Activated effector memory CD4-positive, alpha-beta T cell treated with anti-CD3 and anti-CD28 coated beads, Interleukin-2, amount 50 U/mL, for 16 hours (primary cell): ENCODE measurements at regions not wholly inside any gene's neighbourhood (a gene's known extent, or its start where the extent isn't known, plus 50 kb on each side); places are given as distances from the start of the nearest gene placed in this dataset.
"Not testable (repeated sequence)": the region's sequence is repeated elsewhere in the genome, so short reads cannot be mapped to it uniquely, and the experiment has no call there.

Experiments used
- DNase-seq: peaks from one replicate; pipeline ENCODE4 v3.0.0-alpha.2; 2020

DNA sequence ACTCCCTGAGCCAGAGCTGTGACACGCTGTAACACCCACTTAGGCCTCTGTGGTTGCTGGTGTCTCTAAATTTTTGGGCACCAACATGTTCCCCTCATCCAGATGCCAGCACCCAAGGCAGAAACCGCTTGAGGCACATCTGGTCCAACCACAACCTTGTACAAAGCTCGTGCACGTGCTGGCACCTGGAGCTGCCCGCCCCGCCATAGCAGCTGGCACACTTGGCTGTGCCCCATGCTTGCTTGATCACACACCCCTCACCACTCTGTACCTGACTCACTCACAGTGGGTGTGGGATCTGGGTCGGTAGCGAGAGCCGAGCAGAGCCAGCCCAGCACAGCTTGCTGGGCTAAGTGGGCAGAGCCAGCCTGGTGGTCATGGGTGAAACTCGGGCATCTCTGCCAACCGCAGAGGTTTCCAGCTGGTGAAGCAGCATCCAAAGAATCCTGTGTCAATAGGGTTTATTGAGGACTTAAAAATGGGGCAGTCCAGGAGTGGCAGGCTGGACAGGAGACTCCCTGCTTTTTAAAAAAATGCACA lies 1210.4 kb downstream of the TYW1 start:
- no peak for DNase-seq

DNA sequence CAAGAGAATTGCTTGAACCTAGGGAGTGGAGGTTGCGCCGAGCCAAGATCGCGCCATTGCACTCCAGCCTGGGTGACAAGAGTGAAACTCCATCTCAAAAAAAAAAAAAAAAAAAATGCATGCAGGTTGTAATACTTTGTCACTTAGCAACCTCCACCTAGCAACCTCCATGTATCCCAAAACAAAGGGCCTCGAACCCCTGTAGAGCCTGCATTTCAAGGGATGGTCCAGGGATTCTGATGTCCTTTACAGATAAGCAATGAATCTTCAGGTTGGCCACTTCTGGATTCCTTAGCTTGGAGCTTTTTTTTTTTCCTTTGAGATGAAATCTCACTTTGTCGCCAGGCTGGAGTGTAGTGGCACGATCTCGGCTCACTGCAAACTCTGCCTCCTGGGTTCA lies 1211.0 kb downstream of the TYW1 start:
- no peak for DNase-seq

DNA sequence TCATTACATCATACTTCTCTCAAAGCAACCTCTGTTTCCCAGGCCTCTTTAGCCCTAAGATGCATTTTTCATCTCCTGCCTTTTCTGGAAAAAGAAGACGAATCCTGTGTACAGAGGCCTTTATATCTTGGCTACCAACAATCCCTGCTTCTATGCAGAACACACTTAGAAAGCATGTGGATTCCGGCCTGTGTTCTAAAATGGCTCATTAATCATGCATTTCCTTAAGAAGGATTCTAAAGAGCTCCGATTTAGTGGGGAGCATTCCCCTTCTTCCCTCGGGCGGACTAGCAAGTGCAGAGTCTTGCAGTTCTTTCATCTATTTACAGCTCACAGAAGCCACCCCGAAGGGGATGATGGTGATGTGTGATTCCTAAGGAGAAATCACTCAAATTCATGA lies 1212.9 kb downstream of the TYW1 start:
- no peak for DNase-seq

DNA sequence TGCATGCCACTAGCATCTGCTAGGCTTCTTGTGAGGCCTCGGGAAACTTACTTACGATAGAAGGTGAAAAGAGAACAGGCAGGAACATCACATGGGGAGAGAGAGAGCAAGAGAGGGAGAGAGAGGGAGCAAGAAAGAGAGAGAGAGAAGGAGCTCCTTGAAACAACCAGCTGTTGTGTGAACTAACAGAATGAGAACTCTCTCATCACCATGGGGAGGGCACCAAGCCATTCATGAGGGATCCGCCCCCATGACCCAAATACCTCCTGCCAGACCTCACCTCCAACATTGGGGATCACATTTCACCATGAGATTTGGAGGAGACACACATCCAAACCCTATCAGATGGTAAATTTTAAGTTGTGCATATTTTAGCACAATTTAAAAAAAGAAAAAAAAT lies 1217.2 kb downstream of the TYW1 start:
- no peak for DNase-seq

DNA sequence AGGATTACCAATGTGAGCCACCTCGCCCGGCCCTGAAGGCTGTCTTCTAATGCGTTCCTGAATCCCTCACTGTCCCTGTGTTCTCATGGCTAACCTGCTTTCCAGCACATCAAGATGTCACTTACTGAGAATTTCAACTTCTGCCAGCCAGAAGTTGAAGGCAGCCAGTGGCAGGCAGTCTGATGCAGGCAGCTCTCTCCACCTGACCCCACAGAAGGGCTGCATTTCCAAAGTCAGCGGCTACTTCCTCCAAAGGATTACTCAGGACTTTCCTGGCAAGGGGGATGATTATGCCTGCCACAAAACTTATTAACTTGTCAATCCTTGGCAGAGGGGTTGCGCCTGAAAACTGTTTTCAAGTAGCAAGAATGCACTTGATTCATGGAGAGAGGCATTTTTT lies 1219.4 kb downstream of the TYW1 start:
- DNase-seq, result no peak

DNA sequence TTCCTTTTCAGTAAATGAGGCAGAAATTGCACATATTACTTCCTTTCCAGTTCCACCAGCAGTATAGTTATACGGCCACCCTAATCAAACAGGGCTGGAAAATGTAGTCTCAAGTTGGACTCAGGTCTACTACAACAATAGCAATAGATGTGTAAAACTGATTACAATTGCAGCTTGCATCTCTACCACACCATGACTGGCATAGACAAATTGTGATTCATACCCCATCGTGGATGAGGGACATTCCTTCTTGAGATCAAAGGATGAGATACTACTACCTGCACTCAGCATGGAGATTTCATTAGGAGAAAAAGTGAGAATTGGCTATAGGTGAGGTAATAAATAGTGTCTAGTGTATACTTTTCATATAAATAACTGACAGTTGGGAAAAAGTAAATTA lies 1220.8 kb downstream of the TYW1 start:
- no peak for DNase-seq

DNA sequence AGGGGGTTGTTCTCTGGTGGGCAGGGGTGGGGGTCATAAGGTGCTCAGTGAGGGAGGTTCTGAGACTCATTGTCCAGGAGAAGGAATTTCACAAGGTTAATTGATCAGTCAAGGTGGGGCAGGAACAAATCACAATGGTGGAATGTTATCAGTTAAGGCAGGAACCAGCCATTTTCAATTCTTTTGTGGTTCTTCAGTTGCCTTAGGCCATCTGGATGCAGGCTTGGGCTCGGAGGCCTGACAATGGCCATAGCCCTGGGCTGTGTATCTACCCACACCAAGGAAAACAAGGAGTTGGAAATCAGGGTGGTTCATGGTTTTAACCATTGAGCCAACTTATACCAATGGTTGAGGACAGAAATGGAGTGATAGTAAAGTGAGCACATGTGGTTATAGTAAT lies 1221.8 kb downstream of the TYW1 start:
- no peak for DNase-seq

DNA sequence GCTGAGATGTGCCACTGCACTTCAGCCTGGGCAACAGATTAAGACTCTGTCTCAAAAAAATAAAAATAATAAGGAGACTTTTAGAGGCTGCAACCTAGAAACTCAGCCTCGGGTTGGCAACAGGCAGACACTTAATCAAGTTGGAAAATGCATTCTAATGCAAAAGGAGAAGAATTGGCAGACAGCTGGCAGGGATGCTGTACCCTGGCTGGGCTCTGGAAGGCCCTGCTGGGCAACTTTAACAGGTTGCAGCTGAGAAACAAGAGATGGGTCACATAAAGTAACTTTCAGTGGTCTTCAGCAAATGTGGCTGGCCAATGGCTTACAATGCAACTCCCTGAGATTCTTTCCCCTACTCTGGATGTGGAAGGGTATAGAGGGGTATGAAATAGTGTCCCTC lies 1225.7 kb downstream of the TYW1 start:
- DNase-seq, result no peak

DNA sequence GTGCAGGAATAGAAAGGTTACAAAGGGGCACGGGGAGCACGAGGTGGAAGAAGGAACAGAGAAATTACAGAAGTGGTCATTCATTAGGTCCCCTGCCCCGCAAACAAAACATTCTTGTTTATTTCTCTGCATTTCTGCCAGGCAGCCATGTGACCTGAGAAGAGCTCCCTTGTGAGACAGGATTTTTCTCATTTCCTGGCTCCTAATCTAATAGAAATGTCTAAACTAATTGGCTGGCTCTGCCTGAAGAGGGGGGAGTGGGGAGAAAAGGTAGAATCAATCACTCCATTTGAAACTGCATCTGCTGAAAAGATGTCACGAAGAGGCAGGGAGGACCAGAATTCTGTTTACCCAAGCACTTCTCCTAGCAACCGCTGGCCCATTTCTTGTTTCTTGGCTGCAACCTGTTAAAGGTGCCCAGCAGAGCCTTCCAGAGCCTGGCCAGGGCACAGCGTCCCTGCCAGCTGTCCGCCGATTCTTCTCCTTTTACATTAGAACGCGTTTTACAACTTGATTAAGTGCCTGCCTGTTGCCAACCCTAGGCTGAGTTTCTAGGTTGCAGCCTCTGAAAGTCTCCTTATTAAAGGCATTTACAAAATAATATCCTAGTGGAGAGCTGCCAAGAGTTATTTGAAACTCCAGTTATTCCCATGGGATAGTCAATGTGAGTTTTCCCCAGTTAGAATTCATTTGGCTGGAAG lies 1227.6 kb downstream of the TYW1 start:
- DNase-seq, result no peak

DNA sequence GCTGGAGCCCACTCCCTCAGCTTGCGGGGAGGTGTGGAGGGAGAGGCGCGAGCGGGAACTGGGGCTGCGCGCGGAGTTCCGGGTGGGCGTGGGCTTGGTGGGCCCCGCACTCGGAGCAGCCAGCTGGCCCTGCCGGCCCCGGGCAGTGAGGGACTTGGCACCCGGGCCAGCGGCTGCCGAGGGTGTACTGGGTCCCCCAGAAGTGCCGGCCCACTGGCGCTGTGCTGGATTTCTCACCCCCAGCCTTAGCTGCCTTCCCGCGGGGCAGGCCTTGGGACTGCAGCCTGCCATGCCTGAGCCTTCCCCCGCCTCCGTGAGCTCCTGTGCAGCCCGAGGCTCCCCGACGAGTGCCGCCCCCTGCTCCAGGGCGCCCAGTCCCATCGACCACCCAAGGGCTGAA lies 1234.4 kb downstream of the TYW1 start:
- DNase-seq, result not testable (repeated sequence)

DNA sequence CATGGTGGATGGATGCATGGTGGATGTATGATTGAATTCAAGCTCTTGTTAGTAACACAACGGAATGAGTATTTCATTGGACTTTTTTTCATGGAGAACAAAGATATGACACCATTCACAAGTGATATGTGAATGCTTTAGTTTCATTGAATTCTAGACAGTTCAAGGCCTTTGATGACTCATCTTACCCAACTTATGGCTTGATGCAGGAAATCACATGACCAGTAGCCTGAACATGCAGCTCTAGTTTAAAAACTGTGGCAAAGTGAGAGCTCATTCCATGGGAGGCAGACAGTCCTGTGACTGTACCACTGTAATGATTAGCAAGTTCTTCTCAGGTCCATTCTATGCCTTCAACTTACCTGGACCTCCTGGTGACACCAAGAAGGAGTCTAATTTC lies 1239.3 kb downstream of the TYW1 start:
- DNase-seq, result no peak

DNA sequence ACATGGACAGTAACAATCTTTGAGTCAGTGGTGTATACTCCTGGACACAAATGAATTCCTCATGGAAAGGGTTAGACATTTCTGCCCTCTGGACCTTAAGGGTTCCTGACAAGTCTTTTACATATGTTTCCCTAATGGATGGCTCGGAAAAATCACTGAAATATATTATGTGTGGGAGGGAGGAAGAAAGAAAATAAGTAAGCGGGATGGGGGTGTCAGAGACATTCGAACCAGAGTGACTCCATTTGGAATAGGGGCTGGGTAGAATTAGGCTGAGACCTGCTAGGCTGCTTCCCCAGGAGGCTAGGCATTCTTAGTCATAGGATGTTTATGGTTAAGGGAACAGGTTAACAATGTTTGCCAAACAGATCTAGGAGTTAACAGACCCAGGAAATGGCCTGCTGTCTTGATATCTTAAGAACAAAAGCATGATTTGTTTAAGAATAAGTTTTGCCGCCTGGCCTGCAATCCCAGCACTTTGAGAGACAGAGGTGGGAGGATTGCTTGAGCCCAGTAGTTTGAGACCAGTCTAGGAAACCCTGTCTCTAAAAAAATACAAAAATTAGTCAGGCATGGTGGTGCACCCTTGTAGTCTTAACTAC lies 1241.7 kb downstream of the TYW1 start:
- no peak for DNase-seq

DNA sequence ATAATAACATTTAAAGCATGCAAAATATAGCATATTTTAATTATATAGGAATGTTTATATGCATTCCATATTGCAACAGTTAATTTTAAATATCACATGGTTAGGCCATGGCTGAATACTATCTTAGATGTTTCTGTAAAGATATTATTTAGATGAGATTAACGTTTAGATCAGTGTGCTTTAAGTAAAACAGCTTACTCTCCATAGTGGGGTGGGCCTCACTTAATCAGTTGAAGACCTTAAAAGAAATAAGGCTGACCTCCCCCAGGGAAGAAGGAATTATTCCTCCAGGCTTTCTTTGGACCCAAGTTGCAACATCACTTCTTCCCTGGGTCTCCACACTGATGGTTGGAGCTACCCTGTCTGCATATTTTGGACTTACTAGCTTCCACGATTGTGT lies 1246.5 kb downstream of the TYW1 start:
- no peak for DNase-seq

DNA sequence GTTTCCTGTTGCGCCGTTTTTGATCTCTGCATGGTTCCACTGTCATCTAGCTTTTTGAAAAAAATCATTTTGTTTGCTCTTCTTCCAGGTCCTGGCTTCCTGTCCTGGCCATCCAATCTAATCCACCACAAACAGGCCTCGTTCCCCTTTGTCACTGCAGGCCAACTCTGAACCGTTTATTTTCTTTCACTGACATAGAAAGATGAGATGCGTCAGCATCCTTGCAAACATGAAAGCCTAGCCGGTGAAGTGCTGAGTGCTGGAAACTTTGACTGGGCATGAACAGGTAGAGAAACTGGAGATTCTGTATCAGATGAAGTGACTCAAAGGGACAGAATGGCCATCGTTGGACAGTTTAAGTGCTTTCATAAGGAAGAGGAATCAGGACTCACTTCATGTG lies 1247.8 kb downstream of the TYW1 start:
- no peak for DNase-seq

DNA sequence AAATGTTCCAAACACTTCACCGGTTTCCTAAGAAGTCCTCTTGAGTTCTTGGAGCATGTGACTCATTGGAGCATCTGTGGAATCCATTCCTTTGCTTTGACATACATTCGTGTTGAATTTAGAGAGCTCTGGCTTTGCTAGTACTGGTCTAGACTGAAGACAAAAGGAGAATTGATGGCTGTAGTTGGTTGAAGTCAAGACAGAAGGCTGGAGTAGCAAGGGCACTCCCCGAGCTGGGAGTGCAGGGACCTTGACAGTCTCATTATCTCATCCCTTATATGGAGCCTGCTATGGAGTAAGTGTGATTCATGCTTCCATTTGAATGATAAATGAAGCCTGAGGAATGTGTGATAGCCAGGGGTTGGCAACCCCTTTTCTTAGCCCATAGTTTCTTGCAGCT lies 1249.1 kb downstream of the TYW1 start:
- DNase-seq, result no peak

DNA sequence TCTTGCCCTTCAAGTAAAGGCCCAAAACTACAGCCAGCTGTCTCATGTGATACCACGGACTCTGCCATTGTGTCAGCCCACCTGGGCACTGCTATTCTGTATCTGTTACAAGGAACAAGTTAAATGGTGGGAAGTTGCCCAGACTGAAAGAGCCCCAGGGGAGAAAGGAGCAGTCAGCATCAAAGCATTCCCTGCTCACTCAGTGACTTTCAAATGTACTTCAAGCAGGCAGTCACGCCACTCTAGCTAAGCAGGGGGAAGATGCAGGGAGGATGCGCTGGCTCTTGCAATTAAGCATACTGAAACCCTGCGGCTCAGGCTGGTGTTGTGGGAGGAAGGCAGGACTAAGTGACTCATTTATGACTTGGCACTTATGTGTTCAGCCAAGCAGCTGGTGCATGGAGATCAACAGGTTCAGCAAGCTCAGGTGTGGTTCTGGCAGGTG lies 1249.6 kb downstream of the TYW1 start:
- DNase-seq, result no peak

DNA sequence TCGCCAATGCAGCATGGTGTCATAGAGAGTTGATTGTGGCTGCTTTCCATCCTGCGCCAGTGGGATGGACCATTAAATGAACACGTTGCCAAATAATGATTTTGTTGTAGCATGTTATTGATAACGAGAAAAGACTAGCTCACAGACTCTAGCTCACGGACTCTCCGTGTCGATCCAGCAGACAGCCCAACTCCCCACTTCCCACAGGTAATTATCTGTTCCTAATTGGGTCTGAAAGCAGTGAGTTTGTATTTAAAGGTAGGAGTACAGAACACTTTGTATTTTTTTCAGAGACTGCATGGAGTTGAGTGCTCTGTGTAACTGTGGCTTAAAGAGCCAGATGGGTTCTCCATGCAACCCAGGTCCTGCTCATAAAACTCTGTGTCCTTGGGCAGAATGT lies 1250.5 kb downstream of the TYW1 start:
- no peak for DNase-seq

DNA sequence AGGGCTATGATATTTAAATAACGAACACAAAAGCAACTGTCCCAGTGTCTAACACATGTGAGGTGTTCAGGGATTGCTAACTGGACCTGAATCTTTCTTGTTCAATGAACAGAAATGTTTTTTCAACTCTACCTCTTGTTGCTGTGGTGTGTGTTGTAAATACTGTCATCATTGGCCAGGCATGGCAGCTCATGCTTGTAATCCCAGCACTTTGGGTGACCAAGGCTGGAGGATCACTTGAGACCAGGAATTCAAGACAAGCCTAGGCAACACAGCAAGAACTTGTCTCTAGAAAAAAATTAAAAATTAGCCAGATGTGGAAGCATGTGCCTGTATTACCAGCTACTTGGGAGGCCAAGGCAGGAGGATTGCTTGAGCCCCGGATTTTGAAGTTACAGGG lies 1250.9 kb downstream of the TYW1 start:
- DNase-seq, result no peak

DNA sequence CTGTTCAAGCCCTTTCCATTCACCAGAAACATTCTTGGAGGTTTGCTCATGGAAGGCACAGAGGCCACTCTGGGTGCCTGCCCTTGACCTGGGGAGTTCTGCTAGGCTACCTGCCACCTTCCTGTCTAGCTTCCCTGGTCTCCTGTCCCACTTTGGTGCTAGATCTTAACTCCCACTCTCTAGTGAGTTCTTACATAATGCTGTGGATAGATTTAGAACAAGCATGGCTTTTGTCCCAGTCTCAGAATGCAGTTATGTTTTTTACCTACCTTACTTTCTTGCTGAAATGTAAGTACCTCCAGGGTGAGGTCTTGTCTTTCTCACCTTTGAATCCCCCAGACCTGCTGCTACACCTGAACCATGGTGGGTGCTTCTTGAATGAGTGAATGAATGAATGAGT lies 1252.3 kb downstream of the TYW1 start:
- no peak for DNase-seq

DNA sequence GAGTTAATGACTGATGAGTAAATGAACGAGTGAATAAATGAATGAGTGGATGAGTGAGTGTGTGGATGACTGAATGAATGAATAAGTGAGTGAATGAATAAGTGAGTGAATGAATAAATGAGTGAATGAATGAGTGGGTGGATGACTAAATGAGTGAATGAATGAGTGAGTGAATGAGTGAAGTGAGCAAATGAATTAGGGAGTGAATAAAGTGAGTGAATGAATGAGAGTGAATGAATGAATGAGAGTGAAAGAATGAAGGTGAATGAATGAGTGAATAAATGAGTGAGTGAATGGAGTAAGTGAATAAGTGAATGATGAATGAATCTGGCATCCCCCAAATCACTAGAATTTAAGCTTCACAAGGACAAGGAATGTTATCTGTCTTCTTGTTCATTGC lies 1253.0 kb downstream of the TYW1 start:
- no peak for DNase-seq

DNA sequence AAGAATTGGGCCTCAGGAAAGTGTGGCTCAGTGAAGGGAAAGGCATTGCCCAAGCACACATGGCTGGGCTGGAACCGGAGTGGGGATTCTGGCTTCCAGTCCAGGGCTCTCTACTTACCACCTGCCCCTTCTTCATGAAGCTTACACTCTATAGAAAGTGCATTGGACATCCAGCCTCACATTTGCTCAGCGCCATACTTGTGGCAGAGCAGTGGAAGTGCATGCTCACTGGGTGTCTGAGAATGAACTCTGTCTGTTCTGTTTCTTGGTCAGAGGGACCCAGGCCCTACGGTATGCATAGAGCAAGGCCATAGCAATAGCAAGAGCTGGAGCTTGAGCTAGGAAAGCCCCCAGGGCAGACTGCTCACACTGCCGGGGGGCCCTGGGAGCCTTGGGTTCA lies 1253.5 kb downstream of the TYW1 start:
- DNase-seq, result no peak

DNA sequence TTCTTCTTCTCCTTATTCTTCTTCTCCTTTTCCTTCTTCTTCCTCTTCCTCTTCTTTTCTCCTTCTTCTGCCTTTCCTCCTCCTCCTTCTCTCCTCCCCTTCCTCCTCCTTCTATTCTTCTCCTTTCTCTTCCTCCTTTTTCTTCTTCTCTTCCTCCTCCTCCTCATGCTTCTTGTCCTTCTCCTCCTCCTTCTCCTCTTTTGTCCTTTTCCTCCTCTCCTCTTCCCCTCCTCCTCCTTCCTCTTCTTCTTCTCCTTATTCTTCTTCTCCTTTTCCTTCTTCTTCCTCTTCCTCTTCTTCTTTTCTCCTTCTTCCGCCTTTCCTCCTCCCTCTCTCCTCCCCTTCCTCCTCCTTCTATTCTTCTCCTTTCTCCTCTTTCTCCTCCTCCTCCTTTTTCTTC lies 1258.2 kb downstream of the TYW1 start:
- not testable (repeated sequence) for DNase-seq

DNA sequence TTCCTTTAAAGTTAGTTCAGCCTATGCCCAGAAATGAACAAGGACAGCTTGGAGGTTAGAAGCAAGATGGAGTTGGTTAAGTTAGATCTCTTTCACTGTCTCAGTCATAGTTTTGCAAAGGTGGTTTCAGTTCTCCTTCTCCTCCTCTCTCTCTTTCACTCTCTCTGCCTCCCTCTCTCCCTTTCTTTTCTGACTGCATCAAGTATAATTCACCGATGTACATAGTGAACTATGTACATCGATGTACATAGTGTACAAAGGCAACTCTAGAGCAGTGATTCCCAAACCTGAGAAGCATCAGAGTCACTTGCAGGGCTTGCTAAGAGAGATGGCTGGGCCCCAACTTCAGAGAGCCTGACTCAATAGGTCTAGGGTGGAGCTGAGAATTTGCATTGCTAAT lies 1259.7 kb downstream of the TYW1 start:
- no peak for DNase-seq

DNA sequence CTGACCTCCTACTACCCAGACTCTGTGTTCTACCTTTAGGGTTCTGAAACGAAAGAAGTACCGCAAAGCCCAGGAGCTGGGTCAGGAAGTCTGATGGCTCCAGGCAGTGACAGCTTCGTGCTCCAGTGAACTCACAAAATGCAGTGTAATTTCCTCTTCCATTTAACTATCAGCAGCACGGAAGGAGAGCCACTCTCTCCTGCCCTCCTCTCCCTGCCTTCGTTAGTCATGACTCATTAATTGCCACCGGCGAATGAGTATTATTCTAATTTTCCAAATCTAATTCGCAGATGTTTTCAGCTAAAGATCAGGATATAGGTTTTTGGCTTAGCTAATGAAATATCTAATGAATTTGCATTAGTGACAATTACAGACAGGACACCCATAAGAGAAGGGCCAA lies 1262.0 kb downstream of the TYW1 start:
- no peak for DNase-seq

DNA sequence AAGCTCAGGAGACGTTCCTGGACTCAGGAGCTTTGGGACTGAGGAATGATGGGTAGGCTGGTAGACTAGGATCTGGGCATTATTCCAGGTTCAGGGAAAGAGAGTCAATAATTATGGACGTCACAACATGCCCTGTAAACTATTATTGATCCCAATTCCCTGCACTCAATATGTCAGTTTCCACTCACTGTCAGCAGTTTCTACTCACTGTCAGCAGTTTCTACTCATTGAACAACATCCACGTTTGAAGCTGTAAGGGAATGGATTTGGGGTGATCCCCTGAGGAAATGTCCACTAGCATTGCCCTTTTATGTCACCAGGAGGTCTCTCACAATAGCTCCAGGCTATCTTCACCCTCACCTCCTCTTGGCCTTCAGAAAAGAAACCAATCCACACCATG lies 1268.6 kb downstream of the TYW1 start:
- DNase-seq, result no peak
